Neural progenitor cell (in vitro differentiated cells): ENCODE measurements at regions not wholly inside any gene's neighbourhood (a gene's known extent, or its start where the extent isn't known, plus 50 kb on each side); places are given as distances from the start of the nearest gene placed in this dataset.

Source experiments
- DNase-seq: peaks from one replicate; pipeline ENCODE4 v3.0.0-alpha.2; 2016; ENCODE audit warnings: low spot score
- H2AFZ ChIP-seq: fragments of 200-600 bp; sonication (generic); replicated peaks from 2 replicates; pipeline ENCODE4 v1.6.1; 2016; ENCODE audit warnings: antibody characterized with exemption
- H3F3A ChIP-seq: fragments of 200-600 bp; sonication (generic); 2 replicates; pipeline ENCODE4 v1.6.1; 2016; ENCODE audit warnings: antibody characterized with exemption, low read depth
- H3K27ac ChIP-seq: fragments of 200-600 bp; sonication (generic); 2 replicates; pipeline ENCODE4 v1.5.1; 2016; ENCODE audit warnings: mild to moderate bottlenecking
- H3K27me3 ChIP-seq: fragments of 200-600 bp; sonication (generic); 2 replicates; pipeline ENCODE4 v1.6.1; 2016; ENCODE audit warnings: mild to moderate bottlenecking, moderate library complexity
- H3K36me3 ChIP-seq: fragments of 200-600 bp; sonication (generic); 2 replicates; pipeline ENCODE4 v1.5.1; 2016
- H3K4me1 ChIP-seq: fragments of 200-600 bp; sonication (generic); 2 replicates; pipeline ENCODE4 v1.6.1; 2016; ENCODE audit warnings: mixed run types
- H3K4me2 ChIP-seq: fragments of 200-600 bp; sonication (generic); 2 replicates; pipeline ENCODE4 v1.6.1; 2016
- H3K4me3 ChIP-seq: fragments of 200-600 bp; sonication (generic); 2 replicates; pipeline ENCODE4 v1.5.1; 2016
- H3K79me2 ChIP-seq: fragments of 200-600 bp; sonication (generic); 2 replicates; pipeline ENCODE4 v1.6.1; 2016; ENCODE audit warnings: low read depth
- H3K9ac ChIP-seq: fragments of 200-600 bp; sonication (generic); 2 replicates; pipeline ENCODE4 v1.6.1; 2016
- H3K9me3 ChIP-seq: fragments of 200-600 bp; sonication (generic); 2 replicates; pipeline ENCODE4 v1.5.1; 2016; ENCODE audit warnings: low read depth
- H4K20me1 ChIP-seq: fragments of 200-600 bp; sonication (generic); 2 replicates; pipeline ENCODE4 v1.6.1; 2016; ENCODE audit warnings: low read depth
- H3K27ac Mint-ChIP-seq: 3 replicates; pipeline ENCODE4 v1.8.0; 2021; ENCODE audit warnings: mixed read lengths
- H3K27me3 Mint-ChIP-seq: 2 replicates; pipeline ENCODE4 v1.8.0; 2022; ENCODE audit warnings: low read depth, mild to moderate bottlenecking, inconsistent platforms, moderate library complexity, mixed read lengths; ENCODE audit not compliant: insufficient read depth
- H3K36me3 Mint-ChIP-seq: 3 replicates; pipeline ENCODE4 v1.8.0; 2021; ENCODE audit warnings: mixed read lengths
- H3K4me1 Mint-ChIP-seq: 3 replicates; pipeline ENCODE4 v1.8.0; 2021; ENCODE audit warnings: mixed read lengths
- H3K4me3 Mint-ChIP-seq: 3 replicates; pipeline ENCODE4 v1.8.0; 2021; ENCODE audit warnings: mild to moderate bottlenecking, moderate library complexity, mixed read lengths
- H3K9me3 Mint-ChIP-seq: 3 replicates; pipeline ENCODE4 v1.8.0; 2020; ENCODE audit warnings: mixed read lengths
- EZH2 ChIP-seq: fragments of 200-600 bp; sonication (generic); IDR thresholded peaks from 2 replicates; pipeline ENCODE4 v1.6.1; 2017; ENCODE audit warnings: antibody characterized with exemption, mild to moderate bottlenecking, moderate library complexity
- EZH2phosphoT487 ChIP-seq: fragments of 200-600 bp; sonication (generic); IDR thresholded peaks from 2 replicates; pipeline ENCODE4 v1.6.1; 2017; ENCODE audit warnings: antibody characterized with exemption
- TF ChIP-seq, protein P1 (sequence below): fragments of 200-600 bp; sonication (generic); IDR thresholded peaks from 2 replicates; pipeline ENCODE4 v1.5.1; 2017; ENCODE audit warnings: antibody characterized with exemption, mild to moderate bottlenecking

DNA sequence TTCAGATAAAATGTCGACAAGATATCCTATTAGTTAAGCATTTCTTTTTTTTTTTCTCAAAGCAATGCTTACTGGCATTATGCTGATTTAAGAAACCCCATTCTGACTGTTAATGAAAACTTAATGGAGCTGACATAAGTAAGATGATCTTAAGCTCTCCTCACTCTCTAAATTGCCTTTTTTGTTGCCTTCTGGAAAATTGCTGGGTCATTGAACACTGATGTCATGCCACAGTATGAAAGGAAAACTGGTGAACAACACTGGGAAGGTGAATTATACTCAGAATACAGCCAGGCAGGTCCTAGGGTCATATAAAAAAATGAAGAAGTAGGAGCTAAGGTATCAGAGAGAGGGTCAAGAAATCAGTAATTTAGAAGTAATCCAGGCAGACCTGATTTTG lies 179.9 kb downstream of the BTG1 start:
- Histone ChIP-seq H3K79me2 (no peaks in the 10 kb centered on the region), H4K20me1 (no peaks in the 10 kb centered on the region), H3K36me3 (no peaks in the 10 kb centered on the region), H2AFZ (no peak overlapping the region), H3K27ac (no peak overlapping the region), H3K27me3 (no peaks in the 10 kb centered on the region), H3K4me2 (no peak overlapping the region), H3F3A (no peaks in the 10 kb centered on the region), H3K9ac (no peak overlapping the region), H3K4me1 (peaks cover 5% of the 10 kb centered on the region), H3K4me3 (no peak overlapping the region), H3K9me3 (no peaks in the 10 kb centered on the region)
- Mint-ChIP-seq H3K27ac (no peak overlapping the region), H3K27me3 (peaks cover 2% of the 10 kb centered on the region), H3K36me3 (no peaks in the 10 kb centered on the region), H3K4me1 (peaks cover 14% of the 10 kb centered on the region), H3K9me3 (peaks cover 14% of the 10 kb centered on the region), H3K4me3 (no peak overlapping the region)
- DNase-seq, result peak; percentile 3
- TF ChIP-seq EZH2phosphoT487, result no peak
- TF ChIP-seq EZH2, result no peak
- TF ChIP-seq, protein P1, sequence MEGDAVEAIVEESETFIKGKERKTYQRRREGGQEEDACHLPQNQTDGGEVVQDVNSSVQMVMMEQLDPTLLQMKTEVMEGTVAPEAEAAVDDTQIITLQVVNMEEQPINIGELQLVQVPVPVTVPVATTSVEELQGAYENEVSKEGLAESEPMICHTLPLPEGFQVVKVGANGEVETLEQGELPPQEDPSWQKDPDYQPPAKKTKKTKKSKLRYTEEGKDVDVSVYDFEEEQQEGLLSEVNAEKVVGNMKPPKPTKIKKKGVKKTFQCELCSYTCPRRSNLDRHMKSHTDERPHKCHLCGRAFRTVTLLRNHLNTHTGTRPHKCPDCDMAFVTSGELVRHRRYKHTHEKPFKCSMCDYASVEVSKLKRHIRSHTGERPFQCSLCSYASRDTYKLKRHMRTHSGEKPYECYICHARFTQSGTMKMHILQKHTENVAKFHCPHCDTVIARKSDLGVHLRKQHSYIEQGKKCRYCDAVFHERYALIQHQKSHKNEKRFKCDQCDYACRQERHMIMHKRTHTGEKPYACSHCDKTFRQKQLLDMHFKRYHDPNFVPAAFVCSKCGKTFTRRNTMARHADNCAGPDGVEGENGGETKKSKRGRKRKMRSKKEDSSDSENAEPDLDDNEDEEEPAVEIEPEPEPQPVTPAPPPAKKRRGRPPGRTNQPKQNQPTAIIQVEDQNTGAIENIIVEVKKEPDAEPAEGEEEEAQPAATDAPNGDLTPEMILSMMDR, result no peak

DNA sequence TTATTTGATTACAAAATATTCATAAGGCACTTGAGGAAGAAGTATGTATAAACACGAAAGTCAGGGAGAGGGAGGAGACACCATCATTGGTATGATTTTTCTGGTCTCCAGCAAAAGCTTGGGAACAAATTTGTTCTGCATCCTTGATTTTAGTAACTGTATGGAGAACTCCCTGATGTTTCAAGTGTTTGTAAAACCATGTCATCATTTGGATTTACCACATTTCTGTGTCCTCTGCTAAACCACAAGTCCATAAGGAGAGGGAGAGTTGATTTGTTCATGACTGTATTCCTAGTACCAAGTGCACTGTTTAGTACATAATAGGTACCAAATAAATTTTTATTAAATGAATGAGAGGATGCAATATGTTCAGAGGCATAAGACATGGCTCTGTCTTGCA lies 181.1 kb downstream of the BTG1 start:
- H3K27ac ChIP-seq, result no peak overlapping the region
- no peak overlapping the region for H2AFZ ChIP-seq
- H4K20me1 ChIP-seq, result no peaks in the 10 kb centered on the region
- H3K4me1 ChIP-seq, result peaks cover 5% of the 10 kb centered on the region
- TF ChIP-seq EZH2phosphoT487 (no peak), EZH2 (no peak)
- TF ChIP-seq, protein P1, result no peak
- Mint-ChIP-seq H3K9me3 (peaks cover 4% of the 10 kb centered on the region), H3K4me3 (no peak overlapping the region), H3K27ac (no peak overlapping the region), H3K27me3 (peaks cover 2% of the 10 kb centered on the region), H3K36me3 (no peaks in the 10 kb centered on the region), H3K4me1 (peaks cover 14% of the 10 kb centered on the region)
- H3K27me3 ChIP-seq, result no peaks in the 10 kb centered on the region
- no peaks in the 10 kb centered on the region for H3K9me3 ChIP-seq
- DNase-seq, result no peak
- no peak overlapping the region for H3K4me3 ChIP-seq
- H3K9ac ChIP-seq, result no peak overlapping the region
- no peaks in the 10 kb centered on the region for H3F3A ChIP-seq
- H3K79me2 ChIP-seq, result no peaks in the 10 kb centered on the region
- no peak overlapping the region for H3K4me2 ChIP-seq
- H3K36me3 ChIP-seq, result no peaks in the 10 kb centered on the region

DNA sequence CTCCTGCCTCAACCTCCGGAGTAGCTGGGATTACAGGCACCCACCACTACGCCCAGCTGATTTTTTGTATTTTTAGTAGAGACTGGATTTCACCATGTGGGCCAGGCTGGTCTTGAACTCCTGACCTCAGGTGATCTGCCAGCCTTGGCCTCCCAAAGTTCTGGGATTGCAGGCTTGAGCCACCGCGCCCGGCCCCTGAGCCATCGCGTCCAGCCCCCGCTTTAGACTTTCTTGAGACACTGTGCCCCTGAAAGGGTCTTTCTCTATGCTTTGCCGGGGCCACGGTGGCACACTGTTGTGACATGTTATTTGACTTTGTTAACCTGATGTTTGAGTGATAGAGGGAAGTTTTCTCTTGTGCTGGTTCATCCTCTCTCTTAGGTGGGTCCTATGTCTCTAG lies 186.4 kb downstream of the BTG1 start:
- no peak overlapping the region for H3K4me3 Mint-ChIP-seq
- Histone ChIP-seq H3K27ac (no peak overlapping the region), H3K4me1 (no peaks in the 10 kb centered on the region), H3K4me2 (no peak overlapping the region), H3K27me3 (no peaks in the 10 kb centered on the region), H3K9ac (no peak overlapping the region), H3K36me3 (no peaks in the 10 kb centered on the region), H4K20me1 (no peaks in the 10 kb centered on the region), H2AFZ (no peak overlapping the region), H3K9me3 (no peaks in the 10 kb centered on the region), H3F3A (no peaks in the 10 kb centered on the region), H3K4me3 (no peak overlapping the region), H3K79me2 (no peaks in the 10 kb centered on the region)
- no peak for TF ChIP-seq EZH2phosphoT487
- TF ChIP-seq, protein P1, result no peak
- TF ChIP-seq EZH2, result no peak
- H3K36me3 Mint-ChIP-seq, result no peaks in the 10 kb centered on the region
- DNase-seq, result no peak
- H3K27ac Mint-ChIP-seq, result no peak overlapping the region
- H3K9me3 Mint-ChIP-seq, result peaks cover 5% of the 10 kb centered on the region
- no peaks in the 10 kb centered on the region for H3K4me1 Mint-ChIP-seq
- peaks cover 2% of the 10 kb centered on the region for H3K27me3 Mint-ChIP-seq

DNA sequence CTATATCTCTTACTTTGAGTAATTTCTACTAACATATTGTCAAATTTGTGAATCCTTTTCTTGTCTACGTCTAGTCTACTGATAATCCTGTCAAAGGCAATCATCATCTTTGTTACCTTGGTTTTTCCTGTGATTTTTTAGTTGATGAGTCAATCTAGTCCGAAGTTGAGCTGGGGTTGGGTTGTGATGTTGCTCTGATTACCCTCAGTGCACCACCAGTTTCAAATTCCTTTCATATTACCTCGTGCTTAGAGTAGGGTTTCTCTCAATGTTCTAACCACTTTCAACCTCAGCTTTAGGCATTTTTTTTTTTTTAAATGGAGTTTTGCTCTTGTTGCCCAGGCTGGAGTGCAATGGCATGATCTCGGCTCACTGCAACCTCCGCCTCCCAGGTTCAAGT lies 186.8 kb downstream of the BTG1 start:
- no peak overlapping the region for H3K4me2 ChIP-seq
- no peak for DNase-seq
- Mint-ChIP-seq H3K4me3 (no peak overlapping the region), H3K27me3 (peaks cover 2% of the 10 kb centered on the region), H3K4me1 (no peaks in the 10 kb centered on the region), H3K27ac (no peak overlapping the region), H3K9me3 (peaks cover 5% of the 10 kb centered on the region), H3K36me3 (no peaks in the 10 kb centered on the region)
- no peaks in the 10 kb centered on the region for H3K9me3 ChIP-seq
- no peaks in the 10 kb centered on the region for H4K20me1 ChIP-seq
- no peak for TF ChIP-seq EZH2
- TF ChIP-seq EZH2phosphoT487, result no peak
- TF ChIP-seq, protein P1, result no peak
- H3K9ac ChIP-seq, result no peak overlapping the region
- H3K27ac ChIP-seq, result no peak overlapping the region
- no peaks in the 10 kb centered on the region for H3K27me3 ChIP-seq
- H3F3A ChIP-seq, result no peaks in the 10 kb centered on the region
- H2AFZ ChIP-seq, result no peak overlapping the region
- H3K4me1 ChIP-seq, result no peaks in the 10 kb centered on the region
- no peaks in the 10 kb centered on the region for H3K36me3 ChIP-seq
- H3K4me3 ChIP-seq, result no peak overlapping the region
- no peaks in the 10 kb centered on the region for H3K79me2 ChIP-seq
